ENCODE measurements at regions not wholly inside any gene's neighbourhood (a gene's known extent, or its start where the extent isn't known, plus 50 kb on each side); places are given as distances from the start of the nearest gene placed in this dataset.

DNA sequence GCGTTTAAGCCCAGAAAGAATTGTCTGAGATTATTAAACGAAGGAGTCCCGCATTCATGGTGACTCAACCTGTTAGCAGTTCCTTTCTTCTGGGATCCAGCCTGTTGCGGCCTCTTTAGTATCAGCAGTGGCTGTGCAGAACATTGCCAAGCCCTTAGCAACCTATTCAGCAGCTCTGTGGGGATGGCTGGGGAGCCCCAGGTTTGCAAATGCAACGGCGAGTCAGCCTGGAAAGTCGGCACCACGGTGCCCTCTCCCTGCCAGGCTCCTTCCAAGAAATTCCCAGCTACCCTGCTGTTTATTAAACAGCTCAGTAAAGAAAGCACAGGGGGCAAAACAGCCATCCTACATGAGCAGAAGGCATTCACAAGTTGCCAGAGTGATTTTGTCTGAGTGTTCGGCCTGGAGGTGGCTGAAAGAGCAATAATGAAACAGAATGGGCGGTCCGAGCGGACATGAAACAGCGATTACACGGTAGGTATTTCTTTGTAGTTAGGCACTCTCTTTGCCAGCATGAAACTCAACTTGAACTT lies 198.3 kb downstream of the BAMBI start:
- Histone ChIP-seq H3K27ac (ENCODE audit: extremely low read depth, low read depth, low read length) (no peak overlapping the region), H3K36me3 (ENCODE audit: control insufficient read depth in 2 of 2, insufficient read depth in 1 of 2, low read length in 2 of 2) (no peaks in the 10 kb centered on the region), H3K9me3 (ENCODE audit: control insufficient read depth, insufficient read depth, low read depth, low read length) (no peaks in the 10 kb centered on the region), H3K4me1 (ENCODE audit: control insufficient read depth, insufficient read depth, low read length) (no peaks in the 10 kb centered on the region), H3K4me3 (ENCODE audit: low read depth, low read length) (no peak overlapping the region)
- CTCF ChIA-PET = interaction anchor here (0.8 kb wide), 1 partner anchor 211 kb away, joined by 4 read pairs; no protein-coding TSS in a partner anchor
- TF ChIP-seq ZIC2 (tag by site-specific recombination; IDR thresholded peaks at IDR 0.05) (peak; percentile 60), PBX3 (CRISPR knock-in tag; IDR thresholded peaks at IDR 0.05) (no peak), ZNF610 (tag by site-specific recombination; IDR thresholded peaks at IDR 0.05; ENCODE audit: borderline replicate concordance) (no peak), SCRT2 (tag by site-specific recombination; IDR thresholded peaks at IDR 0.05) (peak; percentile 36; the same call in 1 of the 2 replicates)
- POLR2A ChIA-PET = no interaction called here

DNA sequence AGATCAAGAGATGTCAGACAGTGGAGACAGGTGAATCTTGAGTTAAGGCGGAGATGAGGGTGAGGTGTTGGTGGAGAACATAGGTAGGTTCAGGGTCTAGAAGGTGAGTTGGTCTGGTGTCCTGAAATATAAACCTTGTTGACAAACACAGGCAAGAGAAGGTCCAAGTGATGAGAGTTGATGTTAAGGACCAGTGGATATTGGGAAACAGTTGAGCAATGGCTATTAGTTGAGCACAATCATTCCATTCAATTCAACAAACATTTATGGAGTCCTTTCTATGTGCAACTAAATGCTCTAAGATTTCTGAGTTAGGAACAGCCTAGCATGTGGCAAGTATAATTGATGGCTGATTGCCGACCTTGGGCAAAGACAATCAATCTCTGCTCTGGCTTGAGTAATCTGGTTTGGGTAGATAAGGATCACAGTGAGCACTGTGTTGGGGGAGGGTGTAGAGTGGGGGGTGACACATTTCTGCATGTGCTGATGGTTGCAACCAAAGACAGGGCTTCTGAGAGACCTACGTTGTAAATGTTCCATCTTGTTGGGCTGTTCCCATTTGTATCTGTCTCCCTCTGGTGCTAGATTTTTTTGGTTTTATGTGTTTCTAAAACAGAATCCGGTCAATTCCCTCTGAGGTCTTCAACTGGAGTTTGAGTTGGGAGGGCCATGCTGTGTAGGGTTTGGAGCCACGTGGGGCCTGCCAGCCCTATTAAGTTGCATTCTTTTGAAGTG lies 201.1 kb downstream of the BAMBI start:
- H3K9me3 ChIP-seq (ENCODE audit: control insufficient read depth, insufficient read depth, low read depth, low read length) = no peaks in the 10 kb centered on the region
- H3K27ac ChIP-seq (ENCODE audit: extremely low read depth, low read depth, low read length) = no peak overlapping the region
- no peak overlapping the region for H3K4me3 ChIP-seq (ENCODE audit: low read depth, low read length)
- TF ChIP-seq, protein P1, sequence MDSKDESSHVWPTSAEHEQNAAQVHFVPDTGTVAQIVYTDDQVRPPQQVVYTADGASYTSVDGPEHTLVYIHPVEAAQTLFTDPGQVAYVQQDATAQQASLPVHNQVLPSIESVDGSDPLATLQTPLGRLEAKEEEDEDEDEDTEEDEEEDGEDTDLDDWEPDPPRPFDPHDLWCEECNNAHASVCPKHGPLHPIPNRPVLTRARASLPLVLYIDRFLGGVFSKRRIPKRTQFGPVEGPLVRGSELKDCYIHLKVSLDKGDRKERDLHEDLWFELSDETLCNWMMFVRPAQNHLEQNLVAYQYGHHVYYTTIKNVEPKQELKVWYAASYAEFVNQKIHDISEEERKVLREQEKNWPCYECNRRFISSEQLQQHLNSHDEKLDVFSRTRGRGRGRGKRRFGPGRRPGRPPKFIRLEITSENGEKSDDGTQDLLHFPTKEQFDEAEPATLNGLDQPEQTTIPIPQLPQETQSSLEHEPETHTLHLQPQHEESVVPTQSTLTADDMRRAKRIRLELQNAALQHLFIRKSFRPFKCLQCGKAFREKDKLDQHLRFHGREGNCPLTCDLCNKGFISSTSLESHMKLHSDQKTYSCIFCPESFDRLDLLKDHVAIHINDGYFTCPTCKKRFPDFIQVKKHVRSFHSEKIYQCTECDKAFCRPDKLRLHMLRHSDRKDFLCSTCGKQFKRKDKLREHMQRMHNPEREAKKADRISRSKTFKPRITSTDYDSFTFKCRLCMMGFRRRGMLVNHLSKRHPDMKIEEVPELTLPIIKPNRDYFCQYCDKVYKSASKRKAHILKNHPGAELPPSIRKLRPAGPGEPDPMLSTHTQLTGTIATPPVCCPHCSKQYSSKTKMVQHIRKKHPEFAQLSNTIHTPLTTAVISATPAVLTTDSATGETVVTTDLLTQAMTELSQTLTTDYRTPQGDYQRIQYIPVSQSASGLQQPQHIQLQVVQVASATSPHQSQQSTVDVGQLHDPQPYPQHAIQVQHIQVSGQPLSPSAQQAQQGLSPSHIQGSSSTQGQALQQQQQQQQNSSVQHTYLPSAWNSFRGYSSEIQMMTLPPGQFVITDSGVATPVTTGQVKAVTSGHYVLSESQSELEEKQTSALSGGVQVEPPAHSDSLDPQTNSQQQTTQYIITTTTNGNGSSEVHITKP (tag by site-specific recombination; IDR thresholded peaks at IDR 0.05) = no peak
- TF ChIP-seq, protein P2, sequence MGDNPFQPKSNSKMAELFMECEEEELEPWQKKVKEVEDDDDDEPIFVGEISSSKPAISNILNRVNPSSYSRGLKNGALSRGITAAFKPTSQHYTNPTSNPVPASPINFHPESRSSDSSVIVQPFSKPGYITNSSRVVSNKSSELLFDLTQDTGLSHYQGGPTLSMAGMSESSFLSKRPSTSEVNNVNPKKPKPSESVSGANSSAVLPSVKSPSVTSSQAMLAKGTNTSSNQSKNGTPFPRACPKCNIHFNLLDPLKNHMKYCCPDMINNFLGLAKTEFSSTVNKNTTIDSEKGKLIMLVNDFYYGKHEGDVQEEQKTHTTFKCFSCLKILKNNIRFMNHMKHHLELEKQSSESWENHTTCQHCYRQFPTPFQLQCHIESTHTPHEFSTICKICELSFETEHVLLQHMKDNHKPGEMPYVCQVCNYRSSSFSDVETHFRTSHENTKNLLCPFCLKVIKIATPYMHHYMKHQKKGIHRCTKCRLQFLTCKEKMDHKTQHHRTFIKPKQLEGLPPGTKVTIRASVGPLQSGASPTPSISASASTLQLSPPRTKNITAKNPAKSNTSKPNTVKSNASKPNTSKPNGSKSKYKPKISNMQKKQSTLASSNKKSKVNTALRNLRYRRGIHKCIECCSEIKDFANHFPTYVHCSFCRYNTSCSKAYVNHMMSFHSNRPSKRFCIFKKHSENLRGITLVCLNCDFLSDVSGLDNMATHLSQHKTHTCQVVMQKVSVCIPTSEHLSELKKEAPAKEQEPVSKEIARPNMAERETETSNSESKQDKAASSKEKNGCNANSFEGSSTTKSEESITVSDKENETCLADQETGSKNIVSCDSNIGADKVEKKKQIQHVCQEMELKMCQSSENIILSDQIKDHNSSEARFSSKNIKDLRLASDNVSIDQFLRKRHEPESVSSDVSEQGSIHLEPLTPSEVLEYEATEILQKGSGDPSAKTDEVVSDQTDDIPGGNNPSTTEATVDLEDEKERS (tag by site-specific recombination; IDR thresholded peaks at IDR 0.05) = no peak
- TF ChIP-seq TCF7L2 (IDR thresholded peaks at IDR 0.05; ENCODE audit: borderline replicate concordance, low read depth, low read length) (no peak), SETDB1 (IDR thresholded peaks at IDR 0.05; ENCODE audit: insufficient read length, low read length) (peak; percentile 35), ZNF341 (tag by site-specific recombination; IDR thresholded peaks at IDR 0.05; ENCODE audit: low read depth) (peak; percentile 23; the same call in 1 of the 2 replicates), ZNF221 (tag by site-specific recombination; IDR thresholded peaks at IDR 0.05; ENCODE audit: borderline replicate concordance) (no peak), ZNF544 (tag by site-specific recombination; IDR thresholded peaks at IDR 0.05) (no peak)
- ChIA-PET POLR2A (no interaction called here), CTCF (interaction anchor here (0.7 kb wide), 1 partner anchor 186 kb away, joined by 3 read pairs; no protein-coding TSS in a partner anchor)
- H3K4me1 ChIP-seq (ENCODE audit: control insufficient read depth, insufficient read depth, low read length) = no peaks in the 10 kb centered on the region; the same call in 1 of the 2 replicates
- H3K36me3 ChIP-seq (ENCODE audit: control insufficient read depth in 2 of 2, insufficient read depth in 1 of 2, low read length in 2 of 2) = no peaks in the 10 kb centered on the region

- Histone ChIP-seq H3K36me3 (ENCODE audit: control insufficient read depth in 2 of 2, insufficient read depth in 1 of 2, low read length in 2 of 2) (no peaks in the 10 kb centered on the region), H3K27ac (ENCODE audit: extremely low read depth, low read depth, low read length) (no peak overlapping the region), H3K4me1 (ENCODE audit: control insufficient read depth, insufficient read depth, low read length) (no peaks in the 10 kb centered on the region; the same call in 1 of the 2 replicates), H3K4me3 (ENCODE audit: low read depth, low read length) (no peak overlapping the region), H3K9me3 (ENCODE audit: control insufficient read depth, insufficient read depth, low read depth, low read length) (no peaks in the 10 kb centered on the region)
- ChIA-PET CTCF (no interaction called here), POLR2A (no interaction called here)
- TF ChIP-seq GLIS1 (tag by site-specific recombination; IDR thresholded peaks at IDR 0.05) (no peak), ZNF629 (tag by site-specific recombination; IDR thresholded peaks at IDR 0.05) (no peak), ZNF24 (tag by site-specific recombination; IDR thresholded peaks at IDR 0.05) (no peak), ZNF398 (tag by site-specific recombination; IDR thresholded peaks at IDR 0.05) (no peak), ZNF138 (tag by site-specific recombination; IDR thresholded peaks at IDR 0.05; ENCODE audit: borderline replicate concordance) (no peak), ZNF660 (tag by site-specific recombination; IDR thresholded peaks at IDR 0.05) (no peak), ZNF37A (tag by site-specific recombination; IDR thresholded peaks at IDR 0.05) (no peak), ZNF426 (tag by site-specific recombination; IDR thresholded peaks at IDR 0.05) (no peak), ZNF555 (tag by site-specific recombination; conservative IDR thresholded peaks at IDR 0.05) (no peak)
Measured at GRCh38 chr10:28879246-28879645, 201.9 kb downstream of the BAMBI start.
